GM20431 (cell line): ENCODE measurements at regions not wholly inside any gene's neighbourhood (a gene's known extent, or its start where the extent isn't known, plus 50 kb on each side); places are given as distances from the start of the nearest gene placed in this dataset.

Experiments used
- in situ Hi-C: fragments of 300-500 bp; cut with MseI, MboI; formaldehyde crosslinking; loops from one replicate; pipeline ENCODE4 v1.15.0; 2020; ENCODE audit warnings: low sequenced_read_pairs; ENCODE audit not compliant: unreplicated experiment

GRCh38 chr22:49272546-49273125, 555.0 kb downstream of the BRD1 start:
- in situ Hi-C loops, result no loop called here

GRCh38 chr22:49271831-49272230, 555.8 kb downstream of the BRD1 start:
- in situ Hi-C loops, result no loop called here

- in situ Hi-C loops, result no loop called here
Measured at GRCh38 chr22:49271369-49271727, 556.3 kb downstream of the BRD1 start.

- in situ Hi-C loops, result no loop called here
Measured at GRCh38 chr22:49270595-49271368, 556.9 kb downstream of the BRD1 start.

GRCh38 chr22:49269928-49270327, 557.7 kb downstream of the BRD1 start:
- in situ Hi-C loops, result no loop called here

GRCh38 chr22:49269371-49269770, 558.3 kb downstream of the BRD1 start:
- in situ Hi-C loops, result no loop called here

GRCh38 chr22:49268924-49269323, 558.7 kb downstream of the BRD1 start:
- in situ Hi-C loops, result no loop called here

GRCh38 chr22:49267996-49268395, 559.7 kb downstream of the BRD1 start:
- in situ Hi-C loops, result no loop called here

- in situ Hi-C loops, result no loop called here
Measured at GRCh38 chr22:49266561-49267519, 560.8 kb downstream of the BRD1 start.

GRCh38 chr22:49264696-49265095, 563.0 kb downstream of the BRD1 start:
- in situ Hi-C loops, result no loop called here

- in situ Hi-C loops, result no loop called here
Measured at GRCh38 chr22:49263101-49263500, 564.6 kb downstream of the BRD1 start.

- in situ Hi-C loops, result no loop called here
Measured at GRCh38 chr22:49262167-49262566, 565.5 kb downstream of the BRD1 start.

GRCh38 chr22:49261616-49262015, 566.1 kb downstream of the BRD1 start:
- in situ Hi-C loops, result no loop called here

GRCh38 chr22:49260681-49261580, 566.7 kb downstream of the BRD1 start:
- in situ Hi-C loops, result no loop called here

- in situ Hi-C loops, result no loop called here
Measured at GRCh38 chr22:49259839-49260615, 567.6 kb downstream of the BRD1 start.

GRCh38 chr22:49258107-49259010, 569.3 kb downstream of the BRD1 start:
- in situ Hi-C loops, result no loop called here

- in situ Hi-C loops, result no loop called here
Measured at GRCh38 chr22:49257551-49257961, 570.1 kb downstream of the BRD1 start.

GRCh38 chr22:49255741-49256318, 571.8 kb downstream of the BRD1 start:
- in situ Hi-C loops, result no loop called here
